ENCODE measurements at regions not wholly inside any gene's neighbourhood (a gene's known extent, or its start where the extent isn't known, plus 50 kb on each side); places are given as distances from the start of the nearest gene placed in this dataset.

- TF ChIP-seq TAF1 (IDR thresholded peaks at IDR 0.05; ENCODE audit: low read depth, low read length) = no peak
- no peak for TF ChIP-seq POLR2A (IDR thresholded peaks at IDR 0.05; ENCODE audit: low read depth, low read length)
- TF ChIP-seq POLR2AphosphoS5 (IDR thresholded peaks at IDR 0.05; ENCODE audit: low read depth, low read length) = no peak
- no peak for TF ChIP-seq PAX5 (IDR thresholded peaks at IDR 0.05; ENCODE audit: insufficient read depth, low read length, severe bottlenecking)
- no peak for TF ChIP-seq SPI1 (IDR thresholded peaks at IDR 0.05; ENCODE audit: low read depth, low read length)
- TF ChIP-seq POU2F2 (IDR thresholded peaks at IDR 0.05; ENCODE audit: low read depth, low read length) = no peak
These were observed 416.2 kb upstream of the CDH4 start for GRCh38 chr20:60835876-60836275.

All from GM12891 (cell line).